Breast epithelium (tissue), 3 donors: ENCODE measurements at regions not wholly inside any gene's neighbourhood (a gene's known extent, or its start where the extent isn't known, plus 50 kb on each side); places are given as distances from the start of the nearest gene placed in this dataset.

Source experiments
- CTCF ChIP-seq, 3 donors: fragments of 450-650 bp; IDR thresholded peaks; one replicate each; pipeline ENCODE4 v1.5.1; 2016 to 2017; ENCODE audit warnings: antibody characterized with exemption in 3 of 3, mild to moderate bottlenecking in 3 of 3, moderate library complexity in 3 of 3
- POLR2A ChIP-seq: fragments of 450-650 bp; IDR thresholded peaks from one replicate; pipeline ENCODE4 v1.6.1; 2016; ENCODE audit warnings: antibody characterized with exemption, mild to moderate bottlenecking, moderate library complexity
- POLR2AphosphoS5 ChIP-seq, 3 donors: sonication (generic); formaldehyde crosslinking; IDR thresholded peaks; one replicate each; pipeline ENCODE4 v1.6.1; 2017; ENCODE audit warnings: antibody characterized with exemption in 3 of 3

DNA sequence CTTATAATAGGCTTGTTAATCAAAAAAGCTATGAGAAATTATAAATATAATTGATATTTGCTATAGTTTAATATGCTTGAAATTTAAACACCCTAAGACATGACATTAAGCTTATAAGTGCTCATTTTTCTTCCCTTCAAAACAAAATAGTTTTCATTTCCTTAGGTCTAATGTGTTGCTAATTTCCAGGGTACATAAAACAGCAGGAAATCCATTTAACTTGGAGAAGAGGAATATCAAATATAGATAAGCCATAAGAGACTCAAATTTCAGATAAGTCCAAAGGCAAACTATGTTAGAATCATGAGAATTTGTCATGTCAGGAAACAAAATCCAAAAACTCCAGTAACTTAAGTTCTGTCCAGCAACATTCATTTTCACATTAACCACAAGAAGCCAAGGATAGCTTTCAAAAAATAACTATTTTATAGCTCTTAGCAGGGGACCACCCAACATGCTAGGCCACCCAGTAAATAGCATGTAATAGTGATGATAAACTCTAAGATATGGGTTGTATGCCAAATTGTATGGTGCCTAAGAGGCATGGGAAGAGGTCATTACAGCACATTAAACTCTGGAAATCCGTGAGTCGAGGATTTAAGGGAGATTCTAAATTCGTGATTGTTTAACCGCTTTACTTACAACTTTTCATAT lies 298.1 kb downstream of the CRPPA start:
- TF ChIP-seq CTCF (IDR thresholded peaks at IDR 0.05) (no peak), POLR2A (no peak), POLR2AphosphoS5 (IDR thresholded peaks at IDR 0.05) (no peak)
